ENCODE measurements at regions not wholly inside any gene's neighbourhood (a gene's known extent, or its start where the extent isn't known, plus 50 kb on each side); places are given as distances from the start of the nearest gene placed in this dataset.

DNA sequence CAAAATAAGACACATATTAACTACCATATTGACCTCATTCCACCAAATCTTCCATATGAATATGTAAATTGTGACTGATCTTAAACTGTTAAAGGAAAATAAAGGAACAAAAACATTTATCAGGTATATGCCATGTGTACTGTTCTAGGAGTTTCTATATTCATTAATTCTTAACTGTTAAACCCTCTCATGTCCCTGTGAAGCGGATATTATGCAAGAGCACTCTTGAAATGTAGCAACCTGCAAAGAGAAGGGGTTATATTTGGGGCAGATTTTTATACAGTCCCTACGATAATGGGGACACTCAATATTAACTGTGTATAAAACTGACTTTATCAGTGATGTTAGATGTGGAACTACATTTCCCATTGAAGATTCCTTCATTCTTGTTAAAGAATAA is 184.9 kb upstream of the OR13F1 start:
- no peak for TF ChIP-seq POLR2A (IDR thresholded peaks at IDR 0.05; ENCODE audit: low read depth, low read length)
- TF ChIP-seq POLR2AphosphoS5 (IDR thresholded peaks at IDR 0.05; ENCODE audit: low read depth, low read length): no peak
- no peak for TF ChIP-seq TAF1 (IDR thresholded peaks at IDR 0.05; ENCODE audit: borderline replicate concordance, low read depth, low read length)
